Retinal pigment epithelial cell (primary cell): ENCODE measurements at regions not wholly inside any gene's neighbourhood (a gene's known extent, or its start where the extent isn't known, plus 50 kb on each side); places are given as distances from the start of the nearest gene placed in this dataset.
"Not testable (repeated sequence)": the region's sequence is repeated elsewhere in the genome, so short reads cannot be mapped to it uniquely, and the experiment has no call there.

ENCODE experiments used
- DNase-seq: peaks from one replicate; pipeline ENCODE4 v3.0.0-alpha.2; 2010; ENCODE audit warnings: low read depth
- H3K4me3 ChIP-seq: 2 replicates; pipeline ENCODE4 v1.5.1; 2011; ENCODE audit warnings: mild to moderate bottlenecking, low read length, control low read depth, moderate library complexity
- TF ChIP-seq, protein P1 (sequence below): conservative IDR thresholded peaks from 2 replicates; pipeline ENCODE4 v1.5.1; 2011; ENCODE audit warnings: low read depth, low read length, control low read depth, inconsistent platforms

GRCh38 chr19:24032651-24033050, 54.3 kb upstream of the ZNF254 start:
- TF ChIP-seq, protein P1, sequence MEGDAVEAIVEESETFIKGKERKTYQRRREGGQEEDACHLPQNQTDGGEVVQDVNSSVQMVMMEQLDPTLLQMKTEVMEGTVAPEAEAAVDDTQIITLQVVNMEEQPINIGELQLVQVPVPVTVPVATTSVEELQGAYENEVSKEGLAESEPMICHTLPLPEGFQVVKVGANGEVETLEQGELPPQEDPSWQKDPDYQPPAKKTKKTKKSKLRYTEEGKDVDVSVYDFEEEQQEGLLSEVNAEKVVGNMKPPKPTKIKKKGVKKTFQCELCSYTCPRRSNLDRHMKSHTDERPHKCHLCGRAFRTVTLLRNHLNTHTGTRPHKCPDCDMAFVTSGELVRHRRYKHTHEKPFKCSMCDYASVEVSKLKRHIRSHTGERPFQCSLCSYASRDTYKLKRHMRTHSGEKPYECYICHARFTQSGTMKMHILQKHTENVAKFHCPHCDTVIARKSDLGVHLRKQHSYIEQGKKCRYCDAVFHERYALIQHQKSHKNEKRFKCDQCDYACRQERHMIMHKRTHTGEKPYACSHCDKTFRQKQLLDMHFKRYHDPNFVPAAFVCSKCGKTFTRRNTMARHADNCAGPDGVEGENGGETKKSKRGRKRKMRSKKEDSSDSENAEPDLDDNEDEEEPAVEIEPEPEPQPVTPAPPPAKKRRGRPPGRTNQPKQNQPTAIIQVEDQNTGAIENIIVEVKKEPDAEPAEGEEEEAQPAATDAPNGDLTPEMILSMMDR = no peak
- DNase-seq = no peak
- peak overlapping the region; percentile 33 for H3K4me3 ChIP-seq

DNA sequence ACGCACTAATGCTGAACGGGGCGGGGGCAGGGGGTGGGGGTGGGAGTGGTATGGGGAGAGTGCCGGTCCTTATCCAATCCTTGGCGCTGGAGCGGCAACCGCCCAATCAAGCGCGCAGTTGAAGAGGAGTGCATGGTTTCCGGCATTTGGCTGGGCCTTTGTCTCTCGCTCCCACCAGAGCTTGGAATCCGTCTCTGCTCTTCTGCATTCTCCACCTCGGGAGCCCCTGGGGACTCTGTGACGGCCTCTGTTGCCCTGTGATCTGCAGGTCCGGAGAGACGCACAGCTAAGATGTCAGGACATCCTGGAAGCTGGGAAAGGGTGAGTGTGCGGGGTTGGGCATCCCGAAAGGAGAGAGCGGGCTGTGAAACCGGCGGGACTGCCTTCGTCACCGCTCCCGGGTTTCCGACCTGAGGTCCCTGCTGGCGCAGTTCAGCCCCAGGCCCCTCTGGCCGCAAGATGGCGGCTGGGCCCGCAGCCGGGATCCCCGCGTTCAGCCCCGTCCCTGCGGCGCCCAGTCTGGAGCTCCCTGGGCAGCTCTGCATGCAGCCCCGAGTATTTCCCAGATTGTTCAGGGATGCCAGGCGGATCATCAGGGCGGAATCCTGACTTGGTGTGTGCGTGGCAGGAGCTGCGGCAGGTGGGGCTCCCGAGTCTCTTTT, 53.6 kb upstream of the ZNF254 start:
- H3K4me3 ChIP-seq = peak overlapping the region; percentile 88
- TF ChIP-seq, protein P1 = peak; percentile 9
- peak; percentile 88 for DNase-seq

DNA sequence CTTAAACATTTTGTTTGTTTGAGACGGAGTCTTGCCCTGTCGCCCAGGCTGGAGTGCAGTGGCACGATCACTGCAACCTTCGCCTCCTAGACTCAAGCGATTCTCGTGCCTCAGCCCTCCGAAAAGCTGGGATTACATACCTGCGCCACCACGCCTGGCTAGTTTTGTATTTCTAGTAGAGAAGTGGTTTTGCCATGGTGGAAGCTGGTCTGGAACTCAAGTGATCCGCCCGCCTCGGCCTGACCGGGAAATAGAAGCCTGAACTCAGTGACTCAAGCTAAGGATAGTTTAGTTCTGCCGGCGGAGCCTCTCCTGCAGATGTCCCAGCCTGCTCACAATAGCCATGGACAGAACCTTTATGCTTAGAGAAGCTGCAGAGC, 53.0 kb upstream of the ZNF254 start:
- no peak for DNase-seq
- peak overlapping the region; percentile 88 for H3K4me3 ChIP-seq
- TF ChIP-seq, protein P1 = no peak

DNA sequence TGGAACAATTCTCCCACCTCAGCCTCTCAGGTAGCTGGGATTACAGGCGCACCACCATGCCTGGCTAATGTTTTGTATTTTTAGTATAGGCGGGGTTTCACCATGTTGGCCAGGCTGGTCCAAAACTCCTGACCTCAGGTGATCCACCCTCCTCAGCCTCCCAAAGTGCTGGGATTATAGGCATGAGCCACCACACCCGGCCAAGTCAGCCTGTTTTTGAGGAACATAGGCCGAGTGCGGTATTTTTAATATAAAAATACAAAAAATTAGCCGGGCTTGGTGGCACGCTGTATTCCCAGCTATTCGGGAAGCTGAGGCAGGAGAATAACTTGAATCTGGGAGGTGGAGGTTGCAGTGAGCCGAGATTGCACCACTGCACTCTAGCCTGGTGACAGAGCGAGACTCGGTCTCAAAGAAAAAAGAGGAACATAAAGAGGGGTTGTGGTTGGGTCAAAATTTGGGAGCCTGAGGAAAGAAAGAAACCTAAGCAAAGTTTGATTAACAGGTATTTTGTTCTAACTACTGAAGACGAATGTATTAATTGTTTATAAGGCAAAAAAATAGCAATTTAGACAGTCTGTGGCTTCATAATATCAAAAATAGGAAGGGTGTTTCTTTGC, 51.6 kb upstream of the ZNF254 start:
- peak overlapping the region; percentile 88 for H3K4me3 ChIP-seq
- not testable (repeated sequence) for DNase-seq
